A673 (cell line): ENCODE measurements at regions not wholly inside any gene's neighbourhood (a gene's known extent, or its start where the extent isn't known, plus 50 kb on each side); places are given as distances from the start of the nearest gene placed in this dataset.

Source experiments
- EZH2 ChIP-seq: fragments of 200-600 bp; sonication (generic); IDR thresholded peaks from 2 replicates; pipeline ENCODE4 v1.6.1; 2017; ENCODE audit warnings: borderline replicate concordance, low read depth, mild to moderate bottlenecking, mixed read lengths, antibody characterized with exemption, low read length; ENCODE audit not compliant: poor library complexity, severe bottlenecking
- TF ChIP-seq, protein P1 (sequence below): fragments of 300-800, 200-600 bp; sonication (generic); conservative IDR thresholded peaks from 2 replicates; pipeline ENCODE4 v1.5.1; 2017; ENCODE audit warnings: low read depth, mild to moderate bottlenecking, antibody characterized with exemption, low read length, moderate library complexity, mixed read lengths

GRCh38 chr6:23532227-23532626, 593.8 kb upstream of the NRSN1 start:
- TF ChIP-seq, protein P1, sequence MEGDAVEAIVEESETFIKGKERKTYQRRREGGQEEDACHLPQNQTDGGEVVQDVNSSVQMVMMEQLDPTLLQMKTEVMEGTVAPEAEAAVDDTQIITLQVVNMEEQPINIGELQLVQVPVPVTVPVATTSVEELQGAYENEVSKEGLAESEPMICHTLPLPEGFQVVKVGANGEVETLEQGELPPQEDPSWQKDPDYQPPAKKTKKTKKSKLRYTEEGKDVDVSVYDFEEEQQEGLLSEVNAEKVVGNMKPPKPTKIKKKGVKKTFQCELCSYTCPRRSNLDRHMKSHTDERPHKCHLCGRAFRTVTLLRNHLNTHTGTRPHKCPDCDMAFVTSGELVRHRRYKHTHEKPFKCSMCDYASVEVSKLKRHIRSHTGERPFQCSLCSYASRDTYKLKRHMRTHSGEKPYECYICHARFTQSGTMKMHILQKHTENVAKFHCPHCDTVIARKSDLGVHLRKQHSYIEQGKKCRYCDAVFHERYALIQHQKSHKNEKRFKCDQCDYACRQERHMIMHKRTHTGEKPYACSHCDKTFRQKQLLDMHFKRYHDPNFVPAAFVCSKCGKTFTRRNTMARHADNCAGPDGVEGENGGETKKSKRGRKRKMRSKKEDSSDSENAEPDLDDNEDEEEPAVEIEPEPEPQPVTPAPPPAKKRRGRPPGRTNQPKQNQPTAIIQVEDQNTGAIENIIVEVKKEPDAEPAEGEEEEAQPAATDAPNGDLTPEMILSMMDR = no peak
- TF ChIP-seq EZH2 = no peak
